Common myeloid progenitor, CD34-positive (primary cell): ENCODE measurements at regions not wholly inside any gene's neighbourhood (a gene's known extent, or its start where the extent isn't known, plus 50 kb on each side); places are given as distances from the start of the nearest gene placed in this dataset.

Experiments
- CTCF ChIA-PET: fragments of 350-600 bp; sonication (Branson Sonifier 250); formaldehyde crosslinking; loops from one replicate; lab custom pipeline; 2021; ENCODE audit warnings: antibody characterized with exemption; lab: Charles Lee
- POLR2A ChIA-PET: fragments of 350-600 bp; sonication (Branson Sonifier 250); formaldehyde crosslinking; loops from one replicate; lab custom pipeline; 2021; ENCODE audit warnings: antibody characterized with exemption; lab: Charles Lee
- DNase-seq, 3 donors: peaks; one replicate each; pipeline versions ENCODE4 v3.0.0 to v3.0.0-alpha.2; 2013
- H3K27ac ChIP-seq, 2 experiments: 1 replicate in 1 of 2; 2 replicates in 1 of 2; pipeline ENCODE4 v1.7.0; 2013; ENCODE audit warnings: inconsistent platforms in 2 of 2, low read length in 2 of 2, mild to moderate bottlenecking in 2 of 2, low read depth in 1 of 2, moderate library complexity in 1 of 2; ENCODE audit not compliant: severe bottlenecking in 2 of 2, insufficient read depth in 1 of 2, poor library complexity in 1 of 2
- H3K27me3 ChIP-seq, 5 experiments: replicated peaks in 2 of 5; 1 replicate in 3 of 5; 2 replicates in 2 of 5; pipeline versions ENCODE4 v1.6.1 to v1.7.0; 2013; ENCODE audit warnings: low read length in 4 of 5, mild to moderate bottlenecking in 2 of 5, moderate library complexity in 2 of 5, inconsistent platforms in 1 of 5; ENCODE audit not compliant: insufficient read depth in 5 of 5, control insufficient read depth in 4 of 5
- H3K36me3 ChIP-seq, 4 experiments: 1 replicate in 2 of 4; 2 replicates in 2 of 4; pipeline versions ENCODE4 v1.6.1 to v1.7.0; 2013; ENCODE audit warnings: low read length in 3 of 4, control low read depth in 1 of 4, mild to moderate bottlenecking in 1 of 4; ENCODE audit not compliant: control insufficient read depth in 4 of 4, insufficient read depth in 4 of 4
- H3K4me1 ChIP-seq, 4 experiments: 1 replicate in 3 of 4; 2 replicates in 1 of 4; pipeline versions ENCODE4 v1.6.1 to v1.7.1; 2013; ENCODE audit warnings: low read length in 3 of 4, mild to moderate bottlenecking in 3 of 4, control low read depth in 1 of 4, inconsistent platforms in 1 of 4, moderate library complexity in 1 of 4; ENCODE audit not compliant: control insufficient read depth in 4 of 4, insufficient read depth in 4 of 4; ENCODE audit errors: control extremely low read depth in 1 of 4
- H3K4me3 ChIP-seq, 7 experiments: 1 replicate in 4 of 7; 2 replicates in 3 of 7; pipeline versions ENCODE4 v1.5.1 to v1.7.0; 2013; ENCODE audit warnings: mild to moderate bottlenecking in 7 of 7, low read length in 6 of 7, moderate library complexity in 6 of 7, inconsistent platforms in 2 of 7, low read depth in 2 of 7, control low read depth in 1 of 7; ENCODE audit not compliant: insufficient read depth in 4 of 7, control insufficient read depth in 1 of 7; ENCODE audit errors: extremely low read depth in 1 of 7
- H3K9me3 ChIP-seq, 5 experiments: 1 replicate in 4 of 5; 2 replicates in 1 of 5; pipeline versions ENCODE4 v1.6.1 to v1.7.1; 2013; ENCODE audit warnings: low read length in 4 of 5, mild to moderate bottlenecking in 2 of 5, inconsistent platforms in 1 of 5, low read depth in 1 of 5, moderate library complexity in 1 of 5; ENCODE audit not compliant: control insufficient read depth in 4 of 5, insufficient read depth in 2 of 5; ENCODE audit errors: control extremely low read depth in 1 of 5
- WGBS: methylation state at CpG from one replicate; pipeline ENCODE4 v1.1.5; 2013; ENCODE audit not compliant: insufficient coverage; 5-methylcytosine and 5-hydroxymethylcytosine counted together

- WGBS = 100% methylated on average over 2 of the region's 3 CpGs
- Histone ChIP-seq H3K9me3 (no peaks in the 10 kb centered on the region), H3K4me3 (no peak overlapping the region), H3K27ac (no peak overlapping the region), H3K4me1 (no peaks in the 10 kb centered on the region), H3K27me3 (no peaks in the 10 kb centered on the region), H3K36me3 (no peaks in the 10 kb centered on the region)
- POLR2A ChIA-PET = no interaction called here
- CTCF ChIA-PET = no interaction called here
- no peak for DNase-seq
Observed at GRCh38 chr5:103902893-103903292, 340.3 kb upstream of the NUDT12 start.

- 100% methylated on average over 1 of the region's 1 CpG for WGBS
- Histone ChIP-seq H3K27me3 (no peaks in the 10 kb centered on the region), H3K4me3 (no peak overlapping the region), H3K36me3 (no peaks in the 10 kb centered on the region), H3K9me3 (no peaks in the 10 kb centered on the region), H3K27ac (no peak overlapping the region), H3K4me1 (no peaks in the 10 kb centered on the region)
- ChIA-PET CTCF (no interaction called here), POLR2A (no interaction called here)
- DNase-seq = no peak
Observed at GRCh38 chr5:103901885-103902284, 339.3 kb upstream of the NUDT12 start.

- 100% methylated on average over 2 of the region's 3 CpGs for WGBS
- H3K27ac ChIP-seq = no peak overlapping the region
- ChIA-PET POLR2A (no interaction called here), CTCF (no interaction called here)
- no peaks in the 10 kb centered on the region for H3K9me3 ChIP-seq
- no peaks in the 10 kb centered on the region for H3K36me3 ChIP-seq
- DNase-seq = no peak
- H3K27me3 ChIP-seq = no peaks in the 10 kb centered on the region
- H3K4me3 ChIP-seq = no peak overlapping the region
- no peaks in the 10 kb centered on the region for H3K4me1 ChIP-seq
Observed at GRCh38 chr5:103896593-103896992, 334.0 kb upstream of the NUDT12 start.

GRCh38 chr5:103895738-103896137 lies 333.1 kb upstream of the NUDT12 start:
- Histone ChIP-seq H3K27ac (no peak overlapping the region), H3K4me1 (no peaks in the 10 kb centered on the region), H3K4me3 (no peak overlapping the region), H3K27me3 (no peaks in the 10 kb centered on the region), H3K36me3 (no peaks in the 10 kb centered on the region), H3K9me3 (no peaks in the 10 kb centered on the region)
- POLR2A ChIA-PET = no interaction called here
- CTCF ChIA-PET = no interaction called here
- DNase-seq = no peak
- WGBS = no CpG with 5 or more reads among the region's 2 CpGs

- POLR2A ChIA-PET = no interaction called here
- H3K36me3 ChIP-seq = no peaks in the 10 kb centered on the region
- H3K9me3 ChIP-seq = no peaks in the 10 kb centered on the region
- no peak overlapping the region for H3K4me3 ChIP-seq
- H3K27ac ChIP-seq = no peak overlapping the region
- no peaks in the 10 kb centered on the region for H3K27me3 ChIP-seq
- DNase-seq = no peak
- CTCF ChIA-PET = no interaction called here
- no peaks in the 10 kb centered on the region for H3K4me1 ChIP-seq
Observed at GRCh38 chr5:103894882-103895281, 332.3 kb upstream of the NUDT12 start.

GRCh38 chr5:103891151-103891550 lies 328.6 kb upstream of the NUDT12 start:
- H3K9me3 ChIP-seq = no peaks in the 10 kb centered on the region
- ChIA-PET POLR2A (no interaction called here), CTCF (no interaction called here)
- peaks cover 0 to 2% (median 0%) of the 10 kb centered on the region in 5 experiments for H3K27me3 ChIP-seq
- no CpG with 5 or more reads among the region's 2 CpGs for WGBS
- no peak overlapping the region for H3K27ac ChIP-seq
- no peaks in the 10 kb centered on the region for H3K4me1 ChIP-seq
- no peaks in the 10 kb centered on the region for H3K36me3 ChIP-seq
- H3K4me3 ChIP-seq = no peak overlapping the region
- DNase-seq = no peak

GRCh38 chr5:103890313-103890712 lies 327.7 kb upstream of the NUDT12 start:
- H3K9me3 ChIP-seq = no peaks in the 10 kb centered on the region
- H3K36me3 ChIP-seq = no peaks in the 10 kb centered on the region
- no CpG with 5 or more reads among the region's 1 CpG for WGBS
- ChIA-PET CTCF (interaction anchor here (0.7 kb wide), 1 partner anchor 31 kb away, joined by 3 read pairs; no protein-coding TSS in a partner anchor), POLR2A (no interaction called here)
- peaks cover 0 to 2% (median 0%) of the 10 kb centered on the region in 5 experiments for H3K27me3 ChIP-seq
- no peaks in the 10 kb centered on the region for H3K4me1 ChIP-seq
- DNase-seq = no peak
- no peak overlapping the region for H3K27ac ChIP-seq
- no peak overlapping the region for H3K4me3 ChIP-seq
